DND-41 (cell line): ENCODE measurements at regions not wholly inside any gene's neighbourhood (a gene's known extent, or its start where the extent isn't known, plus 50 kb on each side); places are given as distances from the start of the nearest gene placed in this dataset.
A peak's percentile ranks its signal among the peaks of the same experiment; 100 is the strongest.

Source experiments
- ATAC-seq: fragments of 200-7000 bp; cut with Tn5 transposase; 3 replicates; pipeline ENCODE4 v1.9.1; 2021; ENCODE audit warnings: low read depth; ENCODE audit not compliant: insufficient read depth
- DNase-seq: peaks from one replicate; pipeline ENCODE4 v3.0.0-alpha.2; 2020
- H2AFZ ChIP-seq: 2 replicates; pipeline ENCODE4 v1.6.0; 2012; ENCODE audit warnings: low read depth, low read length
- H3K27ac ChIP-seq: 2 replicates; pipeline ENCODE4 v1.5.1; 2012; ENCODE audit warnings: low read length, inconsistent platforms
- H3K27me3 ChIP-seq: fragments of 200-600 bp; sonication (generic); 2 replicates; pipeline ENCODE4 v1.6.0; 2012; ENCODE audit warnings: low read length, mild to moderate bottlenecking, inconsistent platforms; ENCODE audit not compliant: insufficient read depth, poor library complexity
- H3K36me3 ChIP-seq: 2 replicates; pipeline ENCODE4 v1.5.1; 2012; ENCODE audit warnings: low read length, inconsistent platforms; ENCODE audit not compliant: insufficient read depth
- H3K4me1 ChIP-seq: 2 replicates; pipeline ENCODE4 v1.5.1; 2012; ENCODE audit warnings: mild to moderate bottlenecking, low read length; ENCODE audit not compliant: insufficient read depth
- H3K4me2 ChIP-seq: 2 replicates; pipeline ENCODE4 v1.6.0; 2012; ENCODE audit warnings: mild to moderate bottlenecking, moderate library complexity, low read length, inconsistent platforms; ENCODE audit not compliant: insufficient read depth
- H3K4me3 ChIP-seq, 2 experiments: fragments of 200-600 bp in 1 of 2; shearing (Covaris generic) in 1 of 2; 2 replicates each; pipeline ENCODE4 v1.5.1; 2012 to 2016; ENCODE audit warnings: inconsistent platforms in 2 of 2, low read length in 2 of 2, mild to moderate bottlenecking in 2 of 2, low read depth in 1 of 2, moderate library complexity in 1 of 2
- H3K79me2 ChIP-seq: 2 replicates; pipeline ENCODE4 v1.6.0; 2012; ENCODE audit warnings: low read length, inconsistent platforms; ENCODE audit not compliant: insufficient read depth
- H3K9ac ChIP-seq: 2 replicates; pipeline ENCODE4 v1.6.0; 2012; ENCODE audit warnings: low read depth, mild to moderate bottlenecking, inconsistent platforms, low read length, moderate library complexity
- H3K9me3 ChIP-seq: 2 replicates; pipeline ENCODE4 v1.5.1; 2012; ENCODE audit warnings: low read length, moderate library complexity, mild to moderate bottlenecking, inconsistent platforms; ENCODE audit not compliant: insufficient read depth, severe bottlenecking
- H4K20me1 ChIP-seq: 2 replicates; pipeline ENCODE4 v1.6.0; 2012; ENCODE audit warnings: low read length; ENCODE audit not compliant: insufficient read depth
- EZH2 ChIP-seq: IDR thresholded peaks from 3 replicates; pipeline ENCODE4 v1.6.1; 2012; ENCODE audit warnings: borderline replicate concordance, low read depth, mild to moderate bottlenecking, moderate library complexity, low read length, inconsistent platforms; ENCODE audit not compliant: severe bottlenecking
- TF ChIP-seq, protein P1 (sequence below): IDR thresholded peaks from 2 replicates; pipeline ENCODE4 v1.5.1; 2012; ENCODE audit warnings: borderline replicate concordance, low read length, moderate library complexity, mild to moderate bottlenecking; ENCODE audit not compliant: poor library complexity, severe bottlenecking; ENCODE audit errors: extremely low read depth

GRCh38 chr7:106167439-106168136 is 55.5 kb upstream of the SYPL1 start:
- DNase-seq = no peak
- Histone ChIP-seq H2AFZ (no peak overlapping the region), H3K4me1 (no peaks in the 10 kb centered on the region), H3K27ac (no peak overlapping the region), H3K9me3 (peaks cover 11% of the 10 kb centered on the region), H3K36me3 (no peaks in the 10 kb centered on the region), H3K9ac (no peak overlapping the region), H3K4me3 (no peak overlapping the region), H4K20me1 (no peaks in the 10 kb centered on the region), H3K27me3 (peaks cover 22% of the 10 kb centered on the region), H3K4me2 (no peak overlapping the region), H3K79me2 (no peaks in the 10 kb centered on the region)
- no peak for TF ChIP-seq EZH2
- TF ChIP-seq, protein P1, sequence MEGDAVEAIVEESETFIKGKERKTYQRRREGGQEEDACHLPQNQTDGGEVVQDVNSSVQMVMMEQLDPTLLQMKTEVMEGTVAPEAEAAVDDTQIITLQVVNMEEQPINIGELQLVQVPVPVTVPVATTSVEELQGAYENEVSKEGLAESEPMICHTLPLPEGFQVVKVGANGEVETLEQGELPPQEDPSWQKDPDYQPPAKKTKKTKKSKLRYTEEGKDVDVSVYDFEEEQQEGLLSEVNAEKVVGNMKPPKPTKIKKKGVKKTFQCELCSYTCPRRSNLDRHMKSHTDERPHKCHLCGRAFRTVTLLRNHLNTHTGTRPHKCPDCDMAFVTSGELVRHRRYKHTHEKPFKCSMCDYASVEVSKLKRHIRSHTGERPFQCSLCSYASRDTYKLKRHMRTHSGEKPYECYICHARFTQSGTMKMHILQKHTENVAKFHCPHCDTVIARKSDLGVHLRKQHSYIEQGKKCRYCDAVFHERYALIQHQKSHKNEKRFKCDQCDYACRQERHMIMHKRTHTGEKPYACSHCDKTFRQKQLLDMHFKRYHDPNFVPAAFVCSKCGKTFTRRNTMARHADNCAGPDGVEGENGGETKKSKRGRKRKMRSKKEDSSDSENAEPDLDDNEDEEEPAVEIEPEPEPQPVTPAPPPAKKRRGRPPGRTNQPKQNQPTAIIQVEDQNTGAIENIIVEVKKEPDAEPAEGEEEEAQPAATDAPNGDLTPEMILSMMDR = no peak
- ATAC-seq = no peak

DNA sequence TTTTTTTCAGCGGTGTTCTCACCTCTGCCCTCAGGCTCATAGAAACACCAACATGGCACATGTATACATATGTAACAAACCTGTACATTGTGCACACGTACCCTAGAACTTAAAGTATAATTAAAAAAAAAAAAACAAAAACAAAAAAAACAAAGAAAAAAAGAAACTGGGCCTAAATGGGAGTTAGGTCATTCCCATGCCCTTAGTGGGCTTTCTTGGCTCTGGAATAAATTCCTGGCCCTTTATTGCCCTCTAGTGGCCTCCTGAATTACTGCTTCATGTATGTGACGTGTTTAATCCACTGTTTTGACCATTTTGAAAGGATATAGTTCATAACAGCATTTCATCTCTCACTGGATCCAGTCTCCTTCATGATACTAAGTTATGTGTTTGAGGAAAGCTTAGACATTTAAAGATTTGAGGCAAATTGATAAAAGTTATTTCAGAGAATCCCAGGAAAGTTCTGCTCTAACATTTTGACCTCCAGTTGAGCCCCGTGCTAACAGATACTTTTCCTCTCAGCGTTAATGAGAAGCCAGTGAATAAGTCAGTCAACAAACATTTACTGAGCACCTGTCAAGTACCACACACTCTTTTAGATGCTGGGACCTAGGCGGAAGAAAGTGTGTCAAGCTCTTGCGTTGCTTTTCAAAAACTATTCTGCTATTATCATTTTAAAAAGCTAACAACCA is 54.7 kb upstream of the SYPL1 start:
- DNase-seq = peak; percentile 51

DNA sequence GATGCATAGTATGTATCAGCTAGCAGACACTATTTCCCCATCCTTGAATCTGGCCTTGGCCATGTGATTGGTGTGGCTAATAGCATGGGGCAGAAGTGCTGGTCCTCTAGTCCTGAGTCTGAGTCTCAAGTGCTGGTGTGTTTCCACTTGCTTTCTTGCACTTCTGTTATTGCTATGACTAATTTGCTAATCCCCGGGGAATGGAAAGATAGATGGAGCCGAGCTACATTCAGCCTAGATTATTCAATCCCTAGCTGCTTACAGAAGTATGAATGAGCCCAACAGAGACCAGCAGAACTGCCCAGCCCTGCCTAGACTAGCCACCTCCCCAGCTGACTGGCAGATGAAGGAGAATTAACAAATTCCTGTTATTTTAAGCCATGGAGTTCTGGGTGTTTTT is 53.2 kb upstream of the SYPL1 start:
- no peak for TF ChIP-seq EZH2
- TF ChIP-seq, protein P1 = no peak
- H3K27me3 ChIP-seq = peaks cover 19% of the 10 kb centered on the region
- no peaks in the 10 kb centered on the region for H3K79me2 ChIP-seq
- peaks cover 11% of the 10 kb centered on the region for H3K9me3 ChIP-seq
- H3K9ac ChIP-seq = no peak overlapping the region
- DNase-seq (no peak), ATAC-seq (no peak)
- no peak overlapping the region for H3K4me2 ChIP-seq
- H2AFZ ChIP-seq = no peak overlapping the region
- H4K20me1 ChIP-seq = no peaks in the 10 kb centered on the region
- no peaks in the 10 kb centered on the region for H3K36me3 ChIP-seq
- no peaks in the 10 kb centered on the region for H3K4me1 ChIP-seq
- no peak overlapping the region for H3K4me3 ChIP-seq
- no peak overlapping the region for H3K27ac ChIP-seq

More for the DNA sequence above, 54.7 kb upstream of the SYPL1 start:
- Histone ChIP-seq H3K27ac (no peak overlapping the region), H3K9me3 (peaks cover 11% of the 10 kb centered on the region), H3K36me3 (no peaks in the 10 kb centered on the region), H3K9ac (no peak overlapping the region), H3K27me3 (peaks cover 22% of the 10 kb centered on the region), H2AFZ (no peak overlapping the region), H3K79me2 (no peaks in the 10 kb centered on the region), H4K20me1 (no peaks in the 10 kb centered on the region), H3K4me3 (no peak overlapping the region), H3K4me2 (no peak overlapping the region), H3K4me1 (no peaks in the 10 kb centered on the region)
- TF ChIP-seq EZH2 = no peak
- TF ChIP-seq, protein P1 = peak; percentile 81
- ATAC-seq = peak; percentile 67; the same call in 2 of the 3 replicates
